HG03521 (cell line): ENCODE measurements at regions not wholly inside any gene's neighbourhood (a gene's known extent, or its start where the extent isn't known, plus 50 kb on each side); places are given as distances from the start of the nearest gene placed in this dataset.
A peak's percentile ranks its signal among the peaks of the same experiment; 100 is the strongest.
"Not testable (repeated sequence)": the region's sequence is repeated elsewhere in the genome, so short reads cannot be mapped to it uniquely, and the experiment has no call there.

Source experiments
- ATAC-seq: cut with Tn5 transposase; IDR thresholded peaks from one replicate; pipeline ENCODE4 v1.9.1; 2021; ENCODE audit warnings: mild to moderate bottlenecking, moderate library complexity; ENCODE audit not compliant: unreplicated experiment

GRCh38 chr2:106293271-106293783 is 99.2 kb upstream of the UXS1 start:
- ATAC-seq = no peak

DNA sequence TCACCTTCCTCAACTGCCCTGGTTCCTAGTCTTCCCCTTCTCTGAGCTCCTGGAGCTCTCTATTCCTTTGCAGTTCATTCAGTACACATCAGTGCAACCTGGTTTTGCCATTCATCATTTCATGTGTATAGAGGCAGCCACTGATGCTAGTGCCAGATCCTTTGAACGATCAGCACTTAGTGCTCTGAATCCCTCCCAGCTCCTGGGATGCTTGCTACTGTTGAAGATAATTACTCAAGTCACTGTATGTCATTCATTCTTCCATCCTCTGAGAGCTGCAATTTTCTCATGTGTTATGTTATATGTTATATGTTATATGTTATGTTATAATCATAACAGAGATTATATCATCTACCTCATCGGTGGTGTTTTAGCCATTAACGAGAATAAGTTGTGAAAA is 98.5 kb upstream of the UXS1 start:
- ATAC-seq = no peak

DNA sequence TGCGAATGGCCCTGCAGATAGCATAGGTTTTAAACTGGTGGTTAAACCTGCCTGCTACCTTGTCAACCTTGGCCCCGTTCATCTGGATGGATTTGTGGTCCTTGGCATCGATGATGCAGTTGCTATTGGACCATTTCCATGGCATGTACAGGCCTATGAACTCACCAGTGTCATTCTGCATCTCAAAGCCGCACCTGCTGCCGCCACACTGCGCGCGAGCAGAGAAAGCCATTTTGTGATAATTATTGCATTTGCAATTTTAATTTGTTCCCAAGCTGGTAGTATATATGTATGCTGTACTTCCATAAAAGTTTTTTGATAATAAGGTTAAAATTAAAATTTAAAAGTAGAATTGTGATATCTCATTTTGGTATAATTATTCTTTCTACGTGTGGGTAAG is 94.8 kb upstream of the UXS1 start:
- ATAC-seq = no peak

GRCh38 chr2:106285237-106285829 is 91.2 kb upstream of the UXS1 start:
- no peak for ATAC-seq

GRCh38 chr2:106284691-106285202 is 90.6 kb upstream of the UXS1 start:
- ATAC-seq = no peak

DNA sequence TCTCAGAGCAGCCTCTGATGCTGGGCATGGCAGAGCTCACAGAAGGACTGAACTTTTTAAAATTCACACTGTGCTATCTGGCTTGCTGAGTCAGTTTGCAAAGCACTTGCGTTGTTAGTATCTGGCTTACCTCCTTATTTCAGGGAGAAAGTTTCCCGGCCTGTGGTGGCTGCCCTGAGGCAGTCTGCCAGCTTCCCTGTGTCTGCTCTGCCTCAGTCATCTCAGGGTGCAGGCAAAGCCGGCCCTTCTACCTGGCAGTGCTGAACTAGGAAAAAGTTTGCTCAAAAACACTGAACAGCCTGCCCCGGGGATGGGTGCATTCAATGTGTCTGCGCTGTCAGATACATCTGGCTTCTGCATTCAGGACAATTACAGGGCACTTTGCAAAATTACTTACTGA is 90.2 kb upstream of the UXS1 start:
- no peak for ATAC-seq

DNA sequence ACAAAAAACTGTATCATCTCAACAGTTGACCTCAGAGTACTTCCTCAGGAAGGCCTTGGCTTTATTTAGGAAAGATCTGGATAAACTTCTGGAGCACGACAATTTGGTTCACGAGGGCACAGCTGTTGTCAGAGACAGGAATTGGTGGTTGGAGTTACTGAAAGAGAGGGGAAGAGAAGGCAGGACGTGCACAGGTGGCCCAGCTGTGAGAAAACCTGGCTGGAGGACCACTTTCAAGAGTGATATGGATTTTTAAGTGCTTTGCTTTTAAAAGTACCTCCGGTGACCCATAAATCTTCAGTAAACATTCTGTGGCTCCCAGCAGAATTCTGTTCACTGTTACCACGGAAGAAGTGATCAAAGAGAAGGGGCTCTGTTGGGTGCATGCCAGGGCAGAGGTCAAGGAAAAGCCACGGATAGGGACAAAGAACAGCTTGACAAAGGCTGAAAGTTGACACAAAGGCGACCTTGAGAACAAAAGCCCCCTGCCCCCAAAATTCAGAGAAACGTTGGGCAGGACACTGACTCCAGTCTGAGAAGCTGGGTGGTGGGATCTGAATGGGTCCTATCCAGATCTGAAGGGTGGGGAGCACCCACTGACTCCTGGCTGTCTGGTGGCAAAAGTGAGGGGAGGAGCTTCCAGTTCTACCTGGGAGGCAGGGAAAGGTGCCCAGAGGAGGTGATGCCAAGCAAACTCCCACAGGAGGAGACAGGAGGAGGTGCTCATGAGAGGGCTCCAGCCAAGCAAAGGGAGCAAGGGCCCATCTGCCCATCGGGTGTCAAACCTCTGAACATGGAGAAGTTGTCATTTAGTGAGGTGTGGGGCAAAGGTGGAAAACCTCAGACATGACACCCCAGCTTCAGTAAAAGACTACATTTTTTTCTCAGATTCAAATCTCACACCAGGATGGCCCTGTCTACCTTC is 89.4 kb upstream of the UXS1 start:
- ATAC-seq = not testable (repeated sequence)

GRCh38 chr2:106282462-106283170 is 88.5 kb upstream of the UXS1 start:
- ATAC-seq = no peak

- ATAC-seq = not testable (repeated sequence)
Observed at GRCh38 chr2:106281907-106282430, 87.9 kb upstream of the UXS1 start.

DNA sequence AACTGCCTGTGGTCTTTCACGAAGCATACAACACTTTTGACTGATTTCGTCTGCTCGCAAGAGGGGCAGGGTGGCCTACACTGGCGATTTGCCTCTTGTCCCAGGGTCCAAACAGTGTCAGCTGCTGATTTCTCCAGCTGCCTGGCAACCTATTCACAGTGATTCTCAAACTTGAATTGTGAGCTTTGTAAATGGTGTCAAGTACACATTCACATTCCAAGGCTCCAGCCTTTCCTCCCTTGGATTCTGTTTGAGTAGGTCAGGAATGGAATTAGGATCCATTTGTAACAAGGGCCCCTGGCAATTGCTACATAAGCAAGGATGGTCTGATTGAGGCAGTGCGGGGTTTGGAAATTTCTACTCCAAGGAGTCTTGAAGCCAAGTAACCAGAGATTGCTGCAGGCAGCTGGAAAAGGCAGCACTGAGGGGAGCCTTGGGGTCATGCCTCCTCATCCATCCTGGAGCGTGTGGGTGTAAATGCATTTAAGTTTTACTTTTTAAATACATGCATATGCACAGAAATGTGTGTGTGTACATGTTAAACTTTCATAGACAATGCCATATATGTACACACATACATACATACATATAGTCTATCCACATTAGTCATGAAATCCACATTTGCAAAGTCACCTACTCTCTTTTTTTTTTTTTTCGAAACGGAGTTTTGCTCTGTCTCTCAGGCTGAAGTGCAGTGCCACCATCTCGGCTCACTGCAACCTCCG is 86.8 kb upstream of the UXS1 start:
- no peak for ATAC-seq

DNA sequence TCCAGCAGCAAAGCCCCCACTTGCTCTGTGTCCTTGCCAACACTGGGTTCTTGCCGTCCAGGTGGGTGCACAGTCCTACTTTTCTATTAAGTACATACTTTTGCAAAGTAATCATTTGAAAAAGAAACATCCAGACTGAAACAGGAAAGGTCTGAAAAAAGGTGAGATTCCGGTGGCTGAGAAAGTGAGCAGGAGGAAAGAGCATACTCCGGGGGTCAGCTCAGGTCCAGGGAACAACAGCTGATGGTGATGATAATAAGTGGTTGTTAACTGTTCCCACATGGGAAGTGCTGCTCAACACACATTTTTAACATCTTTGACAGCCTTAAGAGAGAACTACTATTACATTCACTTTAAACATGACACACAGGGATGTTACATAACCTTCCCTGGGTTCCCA is 86.1 kb upstream of the UXS1 start:
- ATAC-seq = no peak

GRCh38 chr2:106278112-106278876 is 84.2 kb upstream of the UXS1 start:
- ATAC-seq = no peak

- ATAC-seq = no peak
Observed at GRCh38 chr2:106277426-106277825, 83.3 kb upstream of the UXS1 start.

- no peak for ATAC-seq
Observed at GRCh38 chr2:106275971-106276370, 81.9 kb upstream of the UXS1 start.

GRCh38 chr2:106274668-106275067 is 80.6 kb upstream of the UXS1 start:
- no peak for ATAC-seq

GRCh38 chr2:106272216-106272807 is 78.2 kb upstream of the UXS1 start:
- no peak for ATAC-seq

- no peak for ATAC-seq
Observed at GRCh38 chr2:106270471-106270891, 76.4 kb upstream of the UXS1 start.

DNA sequence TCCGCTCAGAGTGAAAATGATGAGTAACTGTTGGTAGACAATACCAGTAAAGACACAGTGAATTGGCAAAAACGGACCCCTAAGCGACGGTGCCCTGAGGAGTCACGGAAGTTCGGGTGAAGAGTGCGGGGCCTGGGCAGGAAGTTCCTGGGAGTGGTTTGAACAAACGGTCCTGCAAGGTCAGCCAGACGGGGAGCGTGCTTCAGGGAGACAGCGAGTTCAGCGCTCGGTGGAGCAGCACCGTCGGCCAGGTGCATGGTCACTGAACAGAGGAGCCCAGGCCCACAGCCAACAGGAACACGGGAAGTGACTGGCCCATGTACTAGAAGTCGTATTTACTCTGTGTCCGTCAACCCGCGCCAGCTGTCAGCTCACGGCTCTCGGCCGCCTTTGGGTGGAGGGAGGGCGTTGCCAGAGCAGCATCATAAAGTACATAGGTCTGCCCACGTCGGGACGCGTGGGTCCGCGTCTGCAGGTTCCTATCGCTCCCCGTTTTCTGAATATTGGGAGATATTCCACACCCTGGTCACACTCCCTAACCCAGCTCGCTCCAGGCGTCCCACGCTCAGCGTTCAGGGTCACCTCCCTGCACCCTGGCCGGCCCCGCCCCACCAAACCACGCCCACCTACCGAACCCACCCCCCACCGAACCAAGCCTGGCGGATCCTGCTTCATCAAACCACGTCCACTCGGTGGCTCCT is 75.6 kb upstream of the UXS1 start:
- ATAC-seq = peak; percentile 49

DNA sequence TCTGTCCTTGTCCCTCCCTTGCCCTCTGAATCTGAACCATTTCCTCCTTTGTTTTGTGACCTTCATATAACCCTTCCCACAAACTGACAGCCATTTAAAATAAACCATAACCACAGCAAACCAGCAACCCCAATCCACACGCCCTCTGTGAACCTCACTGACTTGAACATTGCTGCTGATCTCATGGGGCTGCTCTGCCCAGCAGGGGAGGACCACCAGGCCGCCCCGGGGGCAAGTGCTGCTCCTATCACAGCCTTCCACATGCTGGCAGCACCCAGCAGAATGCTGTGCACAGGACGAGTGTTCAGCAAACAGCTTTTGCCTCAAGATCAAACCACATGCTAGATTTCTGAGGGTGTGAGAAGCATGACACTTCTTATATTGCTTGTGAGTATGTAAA is 73.9 kb upstream of the UXS1 start:
- no peak for ATAC-seq
